ENCODE measurements at regions not wholly inside any gene's neighbourhood (a gene's known extent, or its start where the extent isn't known, plus 50 kb on each side); places are given as distances from the start of the nearest gene placed in this dataset.

GRCh38 chr12:100675432-100675831, 101.9 kb downstream of the GAS2L3 start:
- Histone ChIP-seq H3K4me3 (ENCODE audit: low read length) (no peak overlapping the region), H3K36me3 (ENCODE audit: insufficient read depth, low read length) (no peaks in the 10 kb centered on the region), H3K27ac (ENCODE audit: low read depth, low read length) (no peak overlapping the region), H3K9me3 (ENCODE audit: low read length) (no peaks in the 10 kb centered on the region), H3K27me3 (ENCODE audit: insufficient read depth, low read length, poor library complexity, severe bottlenecking) (no peaks in the 10 kb centered on the region), H3K4me1 (ENCODE audit: insufficient read depth, low read length) (no peaks in the 10 kb centered on the region)
- Mint-ChIP-seq H3K27me3 (peaks cover 2 to 4% of the 10 kb centered on the region in 2 donors), H3K9me3 (peaks cover 0 to 3% (median 0%) of the 10 kb centered on the region in 5 donors), H3K36me3 (no peaks in the 10 kb centered on the region), H3K4me3 (no peak overlapping the region), H3K27ac (no peak overlapping the region), H3K4me1 (no peaks in the 10 kb centered on the region)
- no peak for DNase-seq
- ChIA-PET CTCF (no interaction called here), POLR2A (no interaction called here)

DNA sequence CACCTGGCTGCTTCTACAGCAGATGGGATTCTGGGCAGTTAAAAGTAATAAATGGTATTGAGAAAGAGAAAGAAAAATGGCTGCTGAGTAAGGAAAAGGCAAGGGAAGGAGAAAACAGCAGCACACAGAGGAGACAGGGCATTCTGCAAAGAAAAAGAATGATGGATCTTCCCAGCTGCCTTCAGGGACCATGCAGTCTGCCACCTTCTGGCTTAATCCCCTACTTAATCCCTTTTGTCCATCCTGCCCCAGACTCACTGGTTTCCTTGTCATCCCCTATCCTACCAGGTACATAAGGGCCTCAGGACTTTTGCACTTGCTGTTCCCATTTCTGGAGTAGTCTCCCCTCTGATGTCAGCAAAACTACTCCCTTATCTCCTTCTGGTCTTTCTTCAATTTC, 107.6 kb downstream of the GAS2L3 start:
- Histone ChIP-seq H3K4me3 (ENCODE audit: low read length) (no peak overlapping the region), H3K27ac (ENCODE audit: low read depth, low read length) (no peak overlapping the region), H3K9me3 (ENCODE audit: low read length) (no peaks in the 10 kb centered on the region), H3K36me3 (ENCODE audit: insufficient read depth, low read length) (no peaks in the 10 kb centered on the region), H3K4me1 (ENCODE audit: insufficient read depth, low read length) (no peaks in the 10 kb centered on the region), H3K27me3 (ENCODE audit: insufficient read depth, low read length, poor library complexity, severe bottlenecking) (no peaks in the 10 kb centered on the region)
- no peak for DNase-seq
- Mint-ChIP-seq H3K27me3 (peaks cover 0 to 3% of the 10 kb centered on the region in 2 donors), H3K4me3 (no peak overlapping the region), H3K4me1 (no peaks in the 10 kb centered on the region), H3K9me3 (peaks cover 3 to 21% (median 3%) of the 10 kb centered on the region in 5 donors), H3K27ac (no peak overlapping the region), H3K36me3 (no peaks in the 10 kb centered on the region)
- ChIA-PET POLR2A (no interaction called here), CTCF (no interaction called here)

DNA sequence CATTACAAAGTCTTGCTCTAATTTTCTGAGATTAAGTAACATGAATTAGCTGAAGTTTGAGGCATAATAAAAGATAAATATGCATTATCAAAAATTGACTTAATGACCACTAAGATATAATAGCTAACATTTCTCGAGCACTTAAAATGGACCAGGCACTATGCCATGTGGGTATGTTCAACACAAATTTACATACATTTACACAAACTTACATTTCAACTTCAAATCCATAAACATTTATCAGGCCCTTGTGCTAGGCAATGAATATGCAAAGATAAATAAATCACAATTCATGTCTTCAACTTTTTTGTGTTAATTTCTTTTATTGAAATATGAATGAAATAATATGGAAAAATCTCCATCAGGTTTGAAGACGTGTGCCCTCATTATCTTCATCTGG, 108.7 kb downstream of the GAS2L3 start:
- H3K27me3 ChIP-seq (ENCODE audit: insufficient read depth, low read length, poor library complexity, severe bottlenecking), result no peaks in the 10 kb centered on the region
- no peaks in the 10 kb centered on the region for H3K4me1 ChIP-seq (ENCODE audit: insufficient read depth, low read length)
- no peak overlapping the region for H3K27ac ChIP-seq (ENCODE audit: low read depth, low read length)
- H3K36me3 ChIP-seq (ENCODE audit: insufficient read depth, low read length), result no peaks in the 10 kb centered on the region
- no peak overlapping the region for H3K4me3 ChIP-seq (ENCODE audit: low read length)
- peaks cover 4 to 29% (median 5%) of the 10 kb centered on the region in 5 donors for H3K9me3 Mint-ChIP-seq
- ChIA-PET POLR2A (no interaction called here), CTCF (no interaction called here)
- H3K4me3 Mint-ChIP-seq, result no peak overlapping the region
- H3K9me3 ChIP-seq (ENCODE audit: low read length), result no peaks in the 10 kb centered on the region
- no peaks in the 10 kb centered on the region for H3K4me1 Mint-ChIP-seq
- DNase-seq, result no peak
- no peaks in the 10 kb centered on the region for H3K36me3 Mint-ChIP-seq
- peaks cover 0 to 3% of the 10 kb centered on the region in 2 donors for H3K27me3 Mint-ChIP-seq
- H3K27ac Mint-ChIP-seq, result no peak overlapping the region

GRCh38 chr12:100687686-100688085, 106.9 kb upstream of the ANO4 start:
- peaks cover 4 to 23% (median 5%) of the 10 kb centered on the region in 5 donors for H3K9me3 Mint-ChIP-seq
- peaks cover 0 to 2% of the 10 kb centered on the region in 2 donors for H3K27me3 Mint-ChIP-seq
- H3K4me1 ChIP-seq (ENCODE audit: insufficient read depth, low read length), result no peaks in the 10 kb centered on the region
- no peaks in the 10 kb centered on the region for H3K36me3 ChIP-seq (ENCODE audit: insufficient read depth, low read length)
- H3K4me3 Mint-ChIP-seq, result no peak overlapping the region
- POLR2A ChIA-PET, result no interaction called here
- no peaks in the 10 kb centered on the region for H3K9me3 ChIP-seq (ENCODE audit: low read length)
- H3K27ac Mint-ChIP-seq, result no peak overlapping the region
- H3K27ac ChIP-seq (ENCODE audit: low read depth, low read length), result no peak overlapping the region
- H3K27me3 ChIP-seq (ENCODE audit: insufficient read depth, low read length, poor library complexity, severe bottlenecking), result no peaks in the 10 kb centered on the region
- CTCF ChIA-PET, result no interaction called here
- H3K4me1 Mint-ChIP-seq, result no peaks in the 10 kb centered on the region
- DNase-seq, result no peak
- no peak overlapping the region for H3K4me3 ChIP-seq (ENCODE audit: low read length)
- H3K36me3 Mint-ChIP-seq, result no peaks in the 10 kb centered on the region

DNA sequence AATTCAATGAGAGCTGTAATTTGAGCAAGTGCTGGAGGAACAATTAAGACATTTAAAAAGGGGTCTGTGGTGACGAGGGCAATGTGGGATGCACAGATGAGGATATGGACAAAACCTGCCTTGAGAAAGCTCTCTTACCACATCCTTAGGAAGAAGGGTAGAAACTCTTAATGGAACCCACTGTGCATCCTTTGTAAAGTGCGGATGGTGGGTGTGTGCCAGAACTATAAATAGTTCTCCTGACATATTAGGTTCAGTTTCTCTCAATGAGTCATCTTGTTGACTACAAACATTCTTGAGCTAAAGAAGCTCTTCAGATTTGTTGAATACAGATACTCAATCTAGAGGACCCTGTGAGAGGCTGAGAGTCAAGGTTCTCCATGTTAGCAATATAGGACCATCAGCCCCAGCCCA, 106.1 kb upstream of the ANO4 start:
- Mint-ChIP-seq H3K4me3 (no peak overlapping the region), H3K27me3 (peaks cover 0 to 2% of the 10 kb centered on the region in 2 donors), H3K27ac (no peak overlapping the region), H3K4me1 (no peaks in the 10 kb centered on the region), H3K36me3 (no peaks in the 10 kb centered on the region), H3K9me3 (peaks cover 4 to 23% (median 5%) of the 10 kb centered on the region in 5 donors)
- no peaks in the 10 kb centered on the region for H3K4me1 ChIP-seq (ENCODE audit: insufficient read depth, low read length)
- no peak for DNase-seq
- ChIA-PET POLR2A (no interaction called here), CTCF (no interaction called here)
- no peaks in the 10 kb centered on the region for H3K27me3 ChIP-seq (ENCODE audit: insufficient read depth, low read length, poor library complexity, severe bottlenecking)
- no peak overlapping the region for H3K4me3 ChIP-seq (ENCODE audit: low read length)
- H3K27ac ChIP-seq (ENCODE audit: low read depth, low read length), result no peak overlapping the region
- no peaks in the 10 kb centered on the region for H3K36me3 ChIP-seq (ENCODE audit: insufficient read depth, low read length)
- no peaks in the 10 kb centered on the region for H3K9me3 ChIP-seq (ENCODE audit: low read length)

GRCh38 chr12:100692502-100692901, 102.1 kb upstream of the ANO4 start:
- no peak overlapping the region for H3K4me3 ChIP-seq (ENCODE audit: low read length)
- ChIA-PET CTCF (no interaction called here), POLR2A (no interaction called here)
- H3K27ac ChIP-seq (ENCODE audit: low read depth, low read length), result no peak overlapping the region
- H3K36me3 Mint-ChIP-seq, result no peaks in the 10 kb centered on the region
- no peaks in the 10 kb centered on the region for H3K9me3 ChIP-seq (ENCODE audit: low read length)
- no peak overlapping the region for H3K27ac Mint-ChIP-seq
- no peaks in the 10 kb centered on the region for H3K27me3 ChIP-seq (ENCODE audit: insufficient read depth, low read length, poor library complexity, severe bottlenecking)
- no peak for DNase-seq
- peaks cover 0 to 3% (median 0%) of the 10 kb centered on the region in 5 donors for H3K9me3 Mint-ChIP-seq
- H3K4me1 Mint-ChIP-seq, result no peaks in the 10 kb centered on the region
- H3K4me1 ChIP-seq (ENCODE audit: insufficient read depth, low read length), result no peaks in the 10 kb centered on the region
- peaks cover 0 to 4% of the 10 kb centered on the region in 2 donors for H3K27me3 Mint-ChIP-seq
- H3K4me3 Mint-ChIP-seq, result no peak overlapping the region
- H3K36me3 ChIP-seq (ENCODE audit: insufficient read depth, low read length), result no peaks in the 10 kb centered on the region

DNA sequence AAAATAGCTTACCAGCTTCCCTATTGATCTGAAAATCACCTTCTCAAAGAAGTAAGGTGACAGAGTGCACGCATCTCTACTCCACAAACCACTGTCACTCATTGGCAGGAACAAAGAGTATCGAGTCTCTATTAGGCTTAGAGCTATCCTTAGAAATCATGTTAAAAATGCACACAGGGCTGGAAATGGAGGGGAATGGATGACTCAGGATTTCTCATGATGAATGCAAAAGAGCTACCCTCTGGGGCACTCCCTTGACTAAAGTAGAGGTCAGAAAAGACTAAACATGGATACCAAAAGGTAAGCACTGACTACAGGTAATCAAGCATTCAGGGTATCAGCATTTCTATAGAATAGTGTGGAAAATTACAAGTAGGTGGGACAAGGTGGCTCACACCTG, 96.1 kb upstream of the ANO4 start:
- CTCF ChIA-PET, result no interaction called here

GRCh38 chr12:100699209-100699608, 95.4 kb upstream of the ANO4 start:
- Histone ChIP-seq H3K27ac (ENCODE audit: low read depth, low read length) (no peak overlapping the region), H3K4me3 (ENCODE audit: low read length) (no peak overlapping the region), H3K27me3 (ENCODE audit: insufficient read depth, low read length, poor library complexity, severe bottlenecking) (no peaks in the 10 kb centered on the region), H3K4me1 (ENCODE audit: insufficient read depth, low read length) (no peaks in the 10 kb centered on the region), H3K36me3 (ENCODE audit: insufficient read depth, low read length) (no peaks in the 10 kb centered on the region), H3K9me3 (ENCODE audit: low read length) (no peaks in the 10 kb centered on the region)
- Mint-ChIP-seq H3K9me3 (peaks cover 0 to 3% (median 0%) of the 10 kb centered on the region in 5 donors), H3K4me1 (no peaks in the 10 kb centered on the region), H3K27me3 (peaks cover 0 to 2% of the 10 kb centered on the region in 2 donors), H3K4me3 (no peak overlapping the region), H3K36me3 (no peaks in the 10 kb centered on the region), H3K27ac (no peak overlapping the region)
- POLR2A ChIA-PET, result no interaction called here
- CTCF ChIA-PET, result no interaction called here
- DNase-seq, result no peak

More for the DNA sequence above, 96.1 kb upstream of the ANO4 start:
- Histone ChIP-seq H3K36me3 (ENCODE audit: insufficient read depth, low read length) (no peaks in the 10 kb centered on the region), H3K4me3 (ENCODE audit: low read length) (no peak overlapping the region), H3K4me1 (ENCODE audit: insufficient read depth, low read length) (no peaks in the 10 kb centered on the region), H3K9me3 (ENCODE audit: low read length) (no peaks in the 10 kb centered on the region), H3K27me3 (ENCODE audit: insufficient read depth, low read length, poor library complexity, severe bottlenecking) (no peaks in the 10 kb centered on the region), H3K27ac (ENCODE audit: low read depth, low read length) (no peak overlapping the region)
- Mint-ChIP-seq H3K4me3 (no peak overlapping the region), H3K27me3 (peaks cover 0 to 2% of the 10 kb centered on the region in 2 donors), H3K4me1 (no peaks in the 10 kb centered on the region), H3K27ac (no peak overlapping the region), H3K9me3 (peaks cover 0 to 3% (median 0%) of the 10 kb centered on the region in 5 donors), H3K36me3 (no peaks in the 10 kb centered on the region)
- no peak for DNase-seq
- POLR2A ChIA-PET, result no interaction called here

DNA sequence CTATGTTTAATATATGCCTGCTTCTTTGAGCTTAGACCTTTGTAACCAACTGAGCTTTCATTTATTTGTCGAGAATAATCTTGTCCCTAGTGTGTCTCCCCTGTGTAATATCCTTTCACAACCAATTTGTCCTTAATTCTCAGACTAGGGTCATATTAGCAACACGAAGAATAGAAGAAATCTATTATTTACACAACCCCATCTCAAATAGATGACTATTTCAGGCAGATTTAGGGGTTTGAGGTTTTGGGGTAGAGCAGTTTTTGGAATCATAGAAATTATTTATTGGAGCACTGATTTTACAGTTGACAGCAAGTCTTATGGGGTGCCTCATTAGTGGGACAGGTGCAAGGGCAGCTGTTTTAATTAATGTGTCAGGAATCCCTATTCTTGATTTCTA, 91.2 kb upstream of the ANO4 start:
- H3K27ac Mint-ChIP-seq, result no peak overlapping the region
- ChIA-PET POLR2A (no interaction called here), CTCF (no interaction called here)
- H3K4me3 Mint-ChIP-seq, result no peak overlapping the region
- no peaks in the 10 kb centered on the region for H3K9me3 ChIP-seq (ENCODE audit: low read length)
- H3K27me3 Mint-ChIP-seq, result no peaks in the 10 kb centered on the region
- H3K36me3 Mint-ChIP-seq, result no peaks in the 10 kb centered on the region
- no peak overlapping the region for H3K27ac ChIP-seq (ENCODE audit: low read depth, low read length)
- H3K9me3 Mint-ChIP-seq, result peaks cover 0 to 2% (median 0%) of the 10 kb centered on the region in 5 donors
- H3K4me1 ChIP-seq (ENCODE audit: insufficient read depth, low read length), result no peaks in the 10 kb centered on the region
- no peaks in the 10 kb centered on the region for H3K4me1 Mint-ChIP-seq
- no peaks in the 10 kb centered on the region for H3K36me3 ChIP-seq (ENCODE audit: insufficient read depth, low read length)
- DNase-seq, result no peak
- no peak overlapping the region for H3K4me3 ChIP-seq (ENCODE audit: low read length)
- no peaks in the 10 kb centered on the region for H3K27me3 ChIP-seq (ENCODE audit: insufficient read depth, low read length, poor library complexity, severe bottlenecking)

Measured in CD8-positive, alpha-beta memory T cell (primary cell).